HG03097 (cell line): ENCODE measurements at regions not wholly inside any gene's neighbourhood (a gene's known extent, or its start where the extent isn't known, plus 50 kb on each side); places are given as distances from the start of the nearest gene placed in this dataset.
"Not testable (repeated sequence)": the region's sequence is repeated elsewhere in the genome, so short reads cannot be mapped to it uniquely, and the experiment has no call there.

Source experiments
- ATAC-seq: cut with Tn5 transposase; IDR thresholded peaks from one replicate; pipeline ENCODE4 v1.9.1; 2021; ENCODE audit not compliant: unreplicated experiment, low FRiP score

DNA sequence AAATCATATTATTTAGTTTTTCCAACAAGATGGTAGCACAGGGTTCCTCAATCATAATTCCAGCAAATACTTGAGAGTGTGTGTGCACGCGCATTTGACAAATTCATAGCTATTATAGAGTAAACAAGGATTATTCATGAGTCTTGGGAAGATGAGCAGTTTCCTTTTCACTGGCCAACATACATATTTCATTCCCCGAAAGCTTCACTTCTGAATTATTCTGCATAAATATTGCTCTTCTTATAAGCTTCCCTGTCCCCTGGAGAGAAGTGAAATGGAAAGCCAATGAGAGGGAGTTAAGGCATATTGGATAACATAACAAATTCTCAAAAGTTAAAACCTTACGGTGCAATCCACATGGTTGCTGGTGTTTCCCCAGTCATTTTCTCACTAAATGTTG lies 386.4 kb upstream of the SEMA6A start:
- no peak for ATAC-seq

DNA sequence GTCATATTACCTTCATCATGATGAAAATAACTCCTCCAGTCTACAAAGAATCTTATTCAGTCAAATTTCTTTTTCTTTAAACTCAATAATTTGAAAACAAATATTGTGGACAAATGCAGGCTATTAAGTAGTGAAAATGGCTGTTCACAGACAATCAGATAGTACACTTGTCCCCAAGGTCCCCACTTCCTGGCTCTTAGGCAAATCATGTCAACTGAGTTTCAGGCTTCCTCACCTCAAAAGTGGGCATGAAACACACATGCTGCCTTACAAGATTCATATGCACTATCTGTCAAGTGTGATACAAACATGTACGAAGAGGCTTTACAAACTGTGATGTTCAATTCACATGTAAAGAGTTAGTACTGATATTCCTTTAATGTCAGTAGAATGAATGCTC lies 385.2 kb upstream of the SEMA6A start:
- ATAC-seq: no peak

DNA sequence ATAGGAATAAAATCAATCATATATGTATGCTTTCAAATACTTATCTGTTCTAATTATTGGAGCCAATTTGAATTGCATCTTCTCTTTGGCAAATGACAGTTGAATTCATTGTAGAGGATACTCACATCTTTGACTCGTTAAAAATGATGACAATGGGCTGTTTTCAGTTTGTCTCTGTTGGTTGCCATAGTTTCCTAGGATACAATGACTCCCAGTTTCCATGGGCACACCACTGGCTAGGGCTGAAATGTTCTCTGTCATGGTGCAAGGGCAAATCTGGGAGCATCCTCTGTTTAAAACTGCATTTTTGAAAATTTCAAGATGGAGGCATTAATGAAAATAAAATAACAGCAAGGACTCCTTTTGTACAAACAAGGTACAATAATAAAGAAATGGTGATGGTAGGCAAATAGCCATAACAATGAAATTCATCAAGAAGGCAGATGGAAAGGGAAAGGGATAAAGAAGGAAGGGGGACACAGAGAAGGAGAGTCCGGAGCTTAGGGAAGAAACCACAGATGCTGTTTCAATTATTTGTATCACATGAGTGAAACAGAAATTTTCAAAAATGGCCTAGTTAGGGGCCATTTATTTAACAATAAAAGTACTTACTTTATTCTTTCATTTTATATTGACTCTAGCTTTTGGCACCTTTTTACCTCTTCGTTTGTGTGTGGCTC lies 378.8 kb upstream of the SEMA6A start:
- ATAC-seq: no peak

DNA sequence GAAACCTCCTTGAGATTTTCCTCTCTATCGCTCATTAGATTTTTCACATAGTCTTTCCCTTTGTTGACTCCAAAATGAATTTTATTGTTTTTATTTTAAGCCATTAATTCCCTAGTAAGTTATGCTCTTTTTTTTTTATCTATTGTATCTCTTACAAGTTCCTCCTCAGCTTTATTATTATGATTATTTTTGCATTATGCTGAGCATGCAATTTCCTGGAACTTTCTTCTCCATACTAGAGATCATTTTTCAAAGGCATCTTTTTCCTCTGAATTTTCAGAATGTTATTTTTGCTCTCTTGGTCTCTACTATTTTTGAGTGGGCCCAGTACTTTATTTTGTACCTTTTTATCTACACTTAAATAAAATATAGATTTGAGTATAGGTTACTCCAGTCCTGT lies 376.6 kb upstream of the SEMA6A start:
- ATAC-seq: no peak

DNA sequence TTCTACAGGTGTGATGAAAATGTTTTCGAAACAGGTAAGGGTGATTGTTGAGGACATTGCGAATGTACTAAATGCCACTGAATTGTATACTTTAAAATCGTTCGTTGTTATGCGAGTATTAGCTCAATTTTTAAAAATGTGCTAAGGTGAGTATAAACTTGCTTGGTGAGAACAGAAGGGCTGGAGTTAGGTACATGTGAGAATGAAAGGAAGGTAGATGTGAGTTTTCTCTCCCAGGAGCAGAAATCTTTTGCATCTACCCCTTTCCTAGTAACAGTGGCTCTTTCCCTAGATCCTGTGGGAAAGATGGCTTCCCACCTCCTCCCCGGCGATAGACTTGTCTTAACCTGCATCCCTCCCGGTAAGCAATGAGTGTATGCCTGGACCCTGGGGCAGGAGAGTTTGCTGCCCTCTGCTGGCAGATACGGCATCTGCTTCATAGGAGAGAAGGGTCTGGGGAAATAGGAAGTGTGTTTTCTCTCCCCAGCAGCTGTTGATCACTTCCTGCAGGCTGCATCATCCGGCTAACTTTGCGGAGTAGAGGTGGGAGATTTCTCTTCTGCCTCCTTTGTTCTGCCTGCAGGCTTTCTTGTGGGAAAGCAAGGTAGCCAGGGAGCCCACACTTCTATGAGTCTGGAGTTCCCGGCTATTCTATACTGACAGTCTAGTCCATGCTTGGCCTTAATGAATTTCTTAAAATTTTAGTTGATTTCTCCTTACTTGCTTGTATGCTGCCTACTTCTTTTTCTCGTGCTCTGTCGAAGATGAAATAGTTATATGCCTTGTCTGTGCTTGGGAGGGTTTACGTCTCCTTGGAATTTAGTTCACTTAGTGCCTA lies 373.3 kb upstream of the SEMA6A start:
- peak; percentile 100 for ATAC-seq

DNA sequence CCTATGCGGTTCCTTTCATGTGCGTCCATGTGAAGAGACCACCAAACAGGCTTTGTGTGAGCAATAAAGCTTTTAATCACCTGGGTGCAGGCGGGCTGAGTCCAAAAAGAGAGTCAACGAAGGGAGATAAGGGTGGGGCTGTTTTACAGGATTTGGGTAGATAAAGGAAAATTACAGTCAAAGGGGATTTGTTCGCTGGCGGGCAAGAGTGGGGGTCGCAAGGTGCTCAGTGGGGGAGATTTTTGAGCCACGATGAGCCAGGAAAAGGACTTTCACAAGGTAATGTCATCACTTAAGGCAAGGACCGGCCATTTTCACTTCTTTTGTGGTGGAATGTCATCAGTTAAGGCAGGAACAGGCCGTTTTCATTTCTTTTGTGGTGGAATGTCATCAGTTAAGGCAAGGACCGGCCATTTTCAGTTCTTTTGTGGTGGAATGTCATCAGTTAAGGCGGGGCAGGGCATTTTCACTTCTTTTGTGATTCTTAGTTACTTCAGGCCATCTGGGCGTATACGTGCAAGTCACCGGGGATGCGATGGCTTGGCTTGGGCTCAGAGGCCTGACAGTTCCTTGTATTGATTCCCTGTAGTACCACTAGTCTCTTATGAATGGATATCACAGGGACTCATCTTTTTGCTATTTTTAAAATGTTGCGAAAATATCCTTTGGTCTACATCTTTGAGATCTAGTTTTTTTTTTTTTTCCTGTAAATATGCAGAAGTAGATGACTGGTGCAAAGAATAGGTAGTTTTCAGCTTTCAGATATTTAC lies 371.2 kb upstream of the SEMA6A start:
- not testable (repeated sequence) for ATAC-seq

DNA sequence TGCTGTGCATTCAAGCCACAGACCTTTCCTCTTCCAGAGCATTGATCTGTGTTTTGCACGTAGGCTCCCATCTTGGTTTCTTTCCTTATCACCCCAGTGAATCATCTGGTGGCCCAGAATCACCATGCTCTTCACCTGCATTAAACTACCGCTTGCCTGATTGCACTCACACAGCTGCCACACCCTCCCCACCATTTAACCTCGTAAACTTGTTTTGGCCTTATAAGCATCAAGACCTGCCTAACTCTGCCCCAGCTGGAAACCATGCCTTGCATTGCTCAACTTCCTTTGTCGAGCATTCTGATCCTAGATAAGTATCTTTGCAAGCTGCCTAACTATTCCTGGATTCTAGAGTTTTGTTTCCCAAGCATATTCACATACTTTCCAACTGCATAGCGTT lies 369.6 kb upstream of the SEMA6A start:
- no peak for ATAC-seq

DNA sequence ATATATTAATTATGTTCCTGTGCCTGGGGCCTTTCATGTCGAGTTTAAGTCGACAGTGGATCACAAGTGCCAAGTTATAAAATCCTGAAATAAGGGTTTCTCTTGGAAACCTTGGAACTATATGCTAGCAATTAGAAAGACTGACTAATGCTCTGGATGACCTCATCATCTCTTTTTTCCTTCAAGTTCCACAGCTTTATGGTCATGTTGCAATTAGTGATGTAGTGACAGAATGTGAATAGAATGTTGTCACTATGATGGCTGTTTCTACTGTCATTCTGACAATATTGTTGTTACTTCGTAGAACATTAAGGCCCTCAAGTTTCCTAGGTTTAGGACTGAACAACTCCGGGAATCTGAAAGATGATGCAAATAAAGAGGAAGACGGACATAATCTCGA lies 368.0 kb upstream of the SEMA6A start:
- ATAC-seq: no peak

DNA sequence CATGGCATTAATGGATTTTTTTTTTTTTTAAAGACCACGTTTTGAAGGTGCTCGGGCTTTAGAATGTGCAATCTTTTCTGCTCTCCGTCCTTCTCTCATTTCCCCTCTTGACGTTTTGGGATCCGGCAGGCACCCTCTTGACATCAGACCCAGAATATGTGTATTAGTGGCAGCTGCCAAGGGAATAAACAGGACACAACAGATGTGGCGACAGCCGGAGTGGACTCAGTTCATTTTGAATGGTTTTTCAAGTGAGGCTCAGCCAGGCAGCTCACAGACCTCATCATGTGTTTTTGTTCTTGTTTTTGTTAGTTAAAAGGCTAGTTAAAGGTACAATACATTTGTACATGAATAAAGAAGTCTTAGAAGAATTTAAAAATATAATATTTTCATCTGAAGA lies 365.0 kb upstream of the SEMA6A start:
- ATAC-seq: no peak

DNA sequence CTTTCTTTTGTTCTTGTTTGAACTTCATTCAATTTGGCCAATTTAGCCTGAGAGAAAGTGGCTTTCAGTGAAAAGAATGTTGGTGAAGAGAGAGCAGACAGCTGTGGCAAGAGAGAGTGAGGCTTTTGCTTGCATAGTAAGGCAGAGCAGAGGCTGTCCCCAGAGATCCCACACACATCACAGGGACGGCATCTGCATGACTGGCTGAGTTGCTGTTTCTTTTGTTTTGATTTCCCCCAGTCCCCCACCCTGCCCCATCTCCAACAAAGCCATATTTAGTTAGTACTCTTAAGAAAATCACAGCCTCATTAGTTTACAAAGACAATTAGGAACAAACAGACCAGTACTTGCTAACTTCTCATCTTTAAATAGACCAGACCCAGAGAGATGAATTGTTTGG lies 363.9 kb upstream of the SEMA6A start:
- ATAC-seq: no peak

DNA sequence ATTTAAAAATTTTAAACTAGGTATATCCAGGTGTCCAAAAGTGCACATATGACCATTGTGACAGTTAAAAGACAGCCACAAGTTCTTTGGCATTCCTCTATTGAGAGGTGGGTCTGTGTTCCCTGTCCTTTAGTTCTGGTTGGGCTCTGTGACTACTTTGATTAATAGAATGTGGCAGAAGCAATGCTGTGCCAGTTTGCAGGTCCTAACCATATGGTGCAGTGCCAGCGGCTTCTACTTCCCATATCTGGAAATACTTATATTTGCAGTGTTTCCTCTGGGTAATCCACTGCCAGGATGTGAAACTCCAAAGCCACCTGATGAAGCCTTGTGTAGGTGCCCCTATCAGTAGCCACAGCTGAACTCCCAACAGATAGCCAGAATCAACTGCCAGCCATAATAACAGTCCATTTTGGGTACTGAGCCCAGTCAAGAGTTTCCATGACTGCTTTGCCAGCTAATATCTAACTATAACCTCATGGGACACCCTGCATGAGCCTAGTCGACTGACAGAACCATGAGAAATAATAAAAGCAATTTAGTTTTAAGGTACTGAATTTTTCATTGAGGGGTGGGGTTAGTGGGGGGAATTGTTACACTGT lies 361.0 kb upstream of the SEMA6A start:
- no peak for ATAC-seq

DNA sequence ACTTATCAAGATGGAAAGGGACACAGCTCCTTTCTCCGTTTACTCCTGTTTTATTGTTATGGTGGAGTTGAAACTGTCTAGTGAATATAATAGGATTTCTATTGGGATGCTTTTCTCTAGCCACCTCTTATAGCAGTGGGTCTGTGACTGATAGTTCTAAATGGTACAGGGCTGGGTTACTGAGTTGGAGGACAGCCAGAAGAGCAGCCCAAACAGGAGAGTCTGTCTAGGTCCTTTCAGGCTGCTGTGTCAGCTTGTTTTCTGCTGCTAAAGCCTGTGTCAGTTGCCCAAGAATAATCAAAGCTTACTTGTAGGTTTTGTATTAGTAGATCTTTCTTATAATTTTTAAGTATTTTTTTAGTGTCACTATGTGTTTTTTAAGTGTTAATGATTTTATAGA lies 356.0 kb upstream of the SEMA6A start:
- no peak for ATAC-seq

DNA sequence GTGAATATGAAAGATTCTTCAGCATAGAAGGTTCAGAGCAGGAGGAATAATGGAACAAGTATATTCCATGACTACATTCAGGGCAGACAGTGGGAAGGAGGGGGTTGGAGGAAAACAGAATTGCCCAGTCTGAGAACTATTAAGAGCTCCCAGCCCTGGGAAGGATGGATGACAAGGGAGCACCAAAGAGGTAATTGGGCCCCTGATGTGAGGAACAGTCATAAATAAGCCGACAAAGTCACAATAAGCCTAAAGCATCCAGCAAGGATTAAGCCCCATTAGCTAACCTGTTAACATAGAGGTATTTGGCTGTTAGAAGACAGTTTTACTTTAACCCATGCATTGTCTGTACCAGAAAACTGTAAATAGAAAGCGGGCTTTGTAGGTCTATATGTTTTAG lies 348.7 kb upstream of the SEMA6A start:
- ATAC-seq: no peak

DNA sequence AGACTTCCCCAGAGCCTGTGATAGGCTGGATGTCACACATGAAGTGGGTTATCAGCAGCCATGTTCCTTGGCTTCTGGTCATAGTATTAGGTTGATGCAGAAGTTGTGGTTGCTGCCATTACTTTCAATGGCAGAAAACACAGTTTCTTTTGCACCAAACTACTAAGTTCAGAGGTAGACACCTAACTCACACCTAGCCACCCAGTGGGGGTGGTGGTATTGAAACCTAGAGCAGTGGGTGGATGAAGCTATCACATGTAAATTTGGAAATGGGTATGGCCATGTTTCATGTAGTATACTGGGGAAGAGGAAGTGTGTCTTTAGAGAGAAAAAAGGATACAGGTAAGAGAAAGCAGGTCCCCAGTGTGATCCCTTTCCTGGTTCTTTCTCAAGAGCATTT lies 347.9 kb upstream of the SEMA6A start:
- no peak for ATAC-seq

DNA sequence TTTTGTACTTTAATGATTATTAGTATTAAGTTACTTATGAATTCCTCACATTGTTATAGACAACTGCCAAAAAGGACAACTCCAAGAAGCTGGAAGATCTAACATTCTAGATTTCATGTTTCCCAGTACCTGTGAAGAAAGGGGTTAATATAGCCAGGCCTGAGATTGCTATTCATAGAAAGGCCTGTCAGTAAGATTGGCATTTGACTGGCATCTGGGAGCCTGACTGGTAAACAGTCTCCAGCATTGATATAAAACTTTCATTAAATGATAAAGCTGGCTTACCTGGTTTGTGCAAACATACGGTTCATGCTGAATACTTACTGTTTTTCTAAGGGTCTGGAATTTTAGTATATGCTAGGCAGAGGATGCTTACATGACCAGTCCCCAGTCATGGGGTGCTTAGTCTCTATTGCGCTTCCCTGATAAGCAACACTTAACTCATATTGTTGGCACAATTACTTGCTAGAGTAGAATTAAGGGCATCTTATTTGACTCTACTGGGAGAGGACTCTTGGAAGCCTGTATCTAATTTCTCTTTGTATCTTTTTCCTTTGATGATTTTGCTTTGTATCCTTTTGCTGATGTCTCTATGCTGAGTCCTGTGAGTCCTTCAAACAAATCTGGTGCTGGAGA lies 340.4 kb upstream of the SEMA6A start:
- no peak for ATAC-seq

DNA sequence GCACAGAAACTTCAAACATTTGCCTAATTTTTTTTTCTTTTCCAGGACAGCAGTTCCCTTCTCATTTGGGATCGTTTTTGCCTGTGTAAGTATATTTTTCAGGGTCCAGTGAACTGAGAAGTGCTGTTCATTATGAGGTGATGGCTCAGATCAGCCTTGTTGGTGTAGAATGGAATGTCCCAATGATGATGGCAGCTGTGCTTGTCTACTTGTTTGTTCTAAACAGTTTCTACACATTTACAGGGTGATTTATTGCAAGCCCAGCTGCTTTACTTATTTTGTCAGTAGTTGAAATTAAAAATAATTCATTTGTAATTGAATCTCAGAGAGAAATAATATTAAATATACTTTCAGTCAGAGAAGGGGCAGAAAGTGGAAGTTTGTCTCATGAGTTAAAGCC lies 337.6 kb upstream of the SEMA6A start:
- ATAC-seq: no peak

DNA sequence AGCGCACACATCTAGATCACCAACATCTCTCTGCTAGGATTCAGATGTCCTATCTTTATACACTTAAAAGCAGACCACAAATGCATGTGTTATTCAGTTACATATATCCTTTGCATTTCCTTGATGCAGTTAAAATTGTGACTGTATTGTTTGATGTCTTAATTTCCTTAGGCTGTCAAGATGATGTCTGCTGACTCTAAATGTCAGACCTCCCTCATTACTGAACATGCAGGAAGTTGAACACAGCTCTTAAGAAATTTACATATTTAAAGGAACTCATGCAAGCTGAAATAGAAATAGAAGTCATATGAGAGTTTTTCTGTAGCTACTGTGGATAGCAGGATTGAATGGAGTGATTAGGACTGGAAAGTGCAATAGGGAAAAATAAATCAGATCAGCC lies 336.5 kb upstream of the SEMA6A start:
- no peak for ATAC-seq

DNA sequence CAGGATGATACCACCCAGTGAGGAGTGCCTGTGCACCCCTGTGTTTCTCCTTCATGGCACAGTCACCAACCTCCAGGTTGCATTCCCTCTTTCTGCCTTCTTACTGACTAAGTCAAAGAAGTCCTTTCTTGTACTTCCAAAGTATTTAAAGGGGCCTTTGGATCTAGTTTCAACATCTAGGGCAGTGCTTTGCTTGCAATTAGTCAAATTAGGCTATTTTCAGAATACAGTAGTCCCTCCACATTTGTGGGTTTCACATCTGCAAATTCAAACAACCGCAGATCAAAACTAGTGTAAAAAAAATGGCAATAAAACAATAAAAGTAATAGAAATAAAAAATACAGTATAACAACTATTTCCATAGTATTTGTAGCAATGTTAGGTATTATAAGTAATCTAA lies 333.9 kb upstream of the SEMA6A start:
- ATAC-seq: no peak

DNA sequence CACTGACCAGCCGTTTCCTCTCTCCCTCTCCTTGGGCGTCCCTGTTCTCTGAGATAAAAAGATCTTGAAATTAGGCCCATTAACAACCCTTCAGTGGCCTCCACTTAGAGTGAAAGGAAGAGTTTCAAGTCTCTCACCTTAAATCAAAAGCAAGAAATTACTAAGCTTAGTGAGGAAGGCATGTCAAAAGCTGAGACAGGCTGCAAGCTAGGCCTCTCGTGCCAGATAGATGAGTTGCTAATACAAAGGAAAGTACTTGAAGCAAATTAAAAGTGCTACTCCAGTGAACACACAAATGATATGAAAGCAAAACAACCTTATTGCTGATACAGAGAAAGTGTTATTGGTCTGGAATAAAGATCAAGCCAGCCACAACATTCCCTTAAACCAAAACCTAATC lies 331.3 kb upstream of the SEMA6A start:
- ATAC-seq: no peak

DNA sequence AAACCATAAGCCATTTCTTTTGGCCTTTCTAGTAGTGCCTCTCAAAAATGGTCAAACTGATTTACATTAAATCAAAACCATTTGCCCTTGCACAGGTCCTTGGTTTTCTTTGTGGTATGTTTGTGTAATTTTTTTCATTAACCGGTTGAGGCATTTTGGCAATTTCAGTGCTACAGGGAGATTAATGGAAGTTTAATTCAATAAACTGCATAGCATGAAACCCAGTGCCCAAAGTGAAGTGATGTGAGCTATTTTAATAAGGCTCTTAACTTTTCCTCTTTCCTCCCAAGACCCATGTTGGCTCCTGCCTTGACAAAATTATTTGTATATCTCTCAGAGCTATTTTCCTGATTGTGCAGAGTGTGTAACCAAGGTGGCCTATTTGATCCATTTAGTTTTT lies 326.2 kb upstream of the SEMA6A start:
- no peak for ATAC-seq

DNA sequence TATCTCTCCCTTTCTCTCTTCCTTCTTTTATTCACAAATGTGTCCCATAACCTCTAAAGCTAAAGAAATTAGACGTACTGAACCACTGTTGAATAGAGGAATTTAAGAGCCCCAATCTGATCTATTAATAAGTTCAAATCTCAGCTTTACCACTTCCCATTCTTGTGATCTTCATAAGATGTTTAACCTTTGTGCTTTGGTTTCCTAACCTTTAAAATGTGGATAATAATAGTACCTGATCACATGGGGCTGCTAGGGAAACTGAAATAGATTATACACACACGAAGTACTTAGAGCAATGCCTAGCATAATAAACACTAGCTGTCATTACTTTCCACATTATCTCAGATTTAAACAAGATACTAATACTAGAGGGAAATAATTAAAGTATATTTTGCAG lies 324.3 kb upstream of the SEMA6A start:
- ATAC-seq: no peak
